CD14-positive monocyte (primary cell): ENCODE measurements at regions not wholly inside any gene's neighbourhood (a gene's known extent, or its start where the extent isn't known, plus 50 kb on each side); places are given as distances from the start of the nearest gene placed in this dataset.

Source experiments
- DNase-seq, 3 donors: peaks; one replicate each; pipeline ENCODE4 v3.0.0-alpha.2; 2011 to 2022
- H2AFZ ChIP-seq: 2 replicates; pipeline ENCODE4 v1.6.0; 2012; ENCODE audit warnings: mild to moderate bottlenecking, low read depth, low read length, inconsistent platforms; ENCODE audit not compliant: insufficient read depth, poor library complexity, severe bottlenecking
- H3K27ac ChIP-seq, 2 donors: 1 replicate in 1 of 2; 2 replicates in 1 of 2; pipeline ENCODE4 v1.5.1; 2012 to 2013; ENCODE audit warnings: low read length in 2 of 2, control low read depth in 1 of 2, inconsistent platforms in 1 of 2, low read depth in 1 of 2, mild to moderate bottlenecking in 1 of 2
- H3K27me3 ChIP-seq, 2 donors: one replicate each; pipeline versions ENCODE4 v1.6.0 to v1.6.1; 2011 to 2013; ENCODE audit warnings: low read length in 2 of 2; ENCODE audit not compliant: control insufficient read depth in 2 of 2, insufficient read depth in 2 of 2
- H3K36me3 ChIP-seq, 2 donors: replicated peaks in 1 of 2; 1 replicate in 1 of 2; 2 replicates in 1 of 2; pipeline versions ENCODE4 v1.5.1 to v1.6.1; 2012 to 2013; ENCODE audit warnings: low read length in 2 of 2, control low read depth in 1 of 2, inconsistent platforms in 1 of 2, mild to moderate bottlenecking in 1 of 2; ENCODE audit not compliant: insufficient read depth in 2 of 2, control insufficient read depth in 1 of 2
- H3K4me1 ChIP-seq, 2 donors: 1 replicate in 1 of 2; 2 replicates in 1 of 2; pipeline versions ENCODE4 v1.5.1 to v1.6.1; 2012 to 2013; ENCODE audit warnings: low read length in 2 of 2, control low read depth in 1 of 2, inconsistent platforms in 1 of 2, mild to moderate bottlenecking in 1 of 2, moderate library complexity in 1 of 2; ENCODE audit not compliant: insufficient read depth in 2 of 2, control insufficient read depth in 1 of 2
- H3K4me2 ChIP-seq: replicated peaks from 2 replicates; pipeline ENCODE3; 2012; ENCODE audit warnings: low read length, moderate library complexity, mild to moderate bottlenecking; ENCODE audit not compliant: poor library complexity, severe bottlenecking; ENCODE audit errors: extremely low read depth
- H3K4me3 ChIP-seq, 3 experiments: fragments of 200-600 bp in 1 of 3; sonication (generic) in 1 of 3; replicated peaks in 1 of 3; 1 replicate in 2 of 3; 2 replicates in 1 of 3; pipeline ENCODE4 v1.5.1; 2011 to 2013; ENCODE audit warnings: low read length in 3 of 3, mild to moderate bottlenecking in 3 of 3, control low read depth in 2 of 3, low read depth in 2 of 3, inconsistent platforms in 1 of 3, moderate library complexity in 1 of 3
- H3K79me2 ChIP-seq: 2 replicates; pipeline ENCODE4 v1.6.0; 2012; ENCODE audit warnings: mild to moderate bottlenecking, control low read depth, inconsistent platforms, low read length, moderate library complexity; ENCODE audit not compliant: insufficient read depth
- H3K9ac ChIP-seq: 2 replicates; pipeline ENCODE4 v1.6.0; 2017; ENCODE audit warnings: low read length, mild to moderate bottlenecking; ENCODE audit not compliant: insufficient read depth, poor library complexity, severe bottlenecking
- H3K9me3 ChIP-seq, 2 donors: replicated peaks in 1 of 2; 1 replicate in 1 of 2; 2 replicates in 1 of 2; pipeline versions ENCODE4 v1.5.1 to v1.6.1; 2012 to 2013; ENCODE audit warnings: low read length in 2 of 2, control low read depth in 1 of 2; ENCODE audit not compliant: control insufficient read depth in 1 of 2, insufficient read depth in 1 of 2
- H4K20me1 ChIP-seq: 2 replicates; pipeline ENCODE4 v1.6.0; 2012; ENCODE audit warnings: mild to moderate bottlenecking, low read length, control low read depth, moderate library complexity; ENCODE audit not compliant: insufficient read depth
- H3K27ac Mint-ChIP-seq, 7 donors: one replicate each; pipeline ENCODE4 v1.8.0; 2020; ENCODE audit warnings: mild to moderate bottlenecking in 7 of 7, mixed read lengths in 7 of 7, moderate library complexity in 6 of 7, inconsistent platforms in 2 of 7
- H3K27me3 Mint-ChIP-seq, 3 donors: one replicate each; pipeline ENCODE4 v1.8.0; 2021 to 2022; ENCODE audit warnings: low read depth in 3 of 3, mild to moderate bottlenecking in 3 of 3, mixed read lengths in 3 of 3, moderate library complexity in 3 of 3, inconsistent platforms in 1 of 3
- H3K36me3 Mint-ChIP-seq, 2 donors: one replicate each; pipeline ENCODE4 v1.8.0; 2020; ENCODE audit warnings: mixed read lengths in 2 of 2, inconsistent platforms in 1 of 2, mild to moderate bottlenecking in 1 of 2
- H3K4me1 Mint-ChIP-seq: one replicate; pipeline ENCODE4 v1.8.0; 2020; ENCODE audit warnings: mild to moderate bottlenecking, mixed read lengths
- H3K4me3 Mint-ChIP-seq, 2 donors: one replicate each; pipeline ENCODE4 v1.8.0; 2020; ENCODE audit warnings: mild to moderate bottlenecking in 2 of 2, mixed read lengths in 2 of 2, moderate library complexity in 1 of 2
- H3K9me3 Mint-ChIP-seq, 7 donors: one replicate each; pipeline ENCODE4 v1.8.0; 2020 to 2022; ENCODE audit warnings: mixed read lengths in 7 of 7, mild to moderate bottlenecking in 6 of 7, moderate library complexity in 6 of 7, inconsistent platforms in 2 of 7
- WGBS: methylation state at CpG from one replicate; pipeline ENCODE4 v1.1.5; 2013; ENCODE audit warnings: missing lambda C conversion rate; ENCODE audit not compliant: insufficient coverage; 5-methylcytosine and 5-hydroxymethylcytosine counted together
- intact Hi-C, 2 donors: fragments of 100-400 bp; cut with micrococcal nuclease; formaldehyde crosslinking; loops; one replicate each; pipeline versions ENCODE4 v1.15.0 to v1.15.1; 2023
- TF ChIP-seq, protein P1 (sequence below): fragments of 200-600 bp; IDR thresholded peaks from one replicate; pipeline ENCODE4 v1.8.0; 2022; ENCODE audit warnings: antibody characterized with exemption, mild to moderate bottlenecking

DNA sequence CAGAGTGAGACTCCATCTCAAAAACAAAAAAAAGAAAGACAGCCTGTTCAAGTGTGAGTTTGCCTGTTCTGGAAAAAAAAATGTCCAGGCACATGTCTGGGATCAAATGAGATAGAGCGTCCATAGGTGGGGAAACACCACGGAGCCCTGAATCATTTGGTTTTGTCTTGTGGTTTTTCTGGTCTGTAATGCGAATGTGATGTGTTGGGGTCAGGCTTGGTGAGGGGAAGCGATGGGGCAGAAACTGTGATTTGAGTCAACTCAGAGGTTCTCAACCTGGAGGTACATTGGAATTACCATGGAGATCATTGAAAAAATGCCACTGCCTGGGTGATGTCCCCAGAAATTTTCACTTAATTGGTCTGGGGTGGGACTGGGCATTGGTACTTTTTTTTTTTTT, 183.9 kb upstream of the PWP1 start:
- no peak overlapping the region for H3K27ac ChIP-seq
- DNase-seq, result no peak

DNA sequence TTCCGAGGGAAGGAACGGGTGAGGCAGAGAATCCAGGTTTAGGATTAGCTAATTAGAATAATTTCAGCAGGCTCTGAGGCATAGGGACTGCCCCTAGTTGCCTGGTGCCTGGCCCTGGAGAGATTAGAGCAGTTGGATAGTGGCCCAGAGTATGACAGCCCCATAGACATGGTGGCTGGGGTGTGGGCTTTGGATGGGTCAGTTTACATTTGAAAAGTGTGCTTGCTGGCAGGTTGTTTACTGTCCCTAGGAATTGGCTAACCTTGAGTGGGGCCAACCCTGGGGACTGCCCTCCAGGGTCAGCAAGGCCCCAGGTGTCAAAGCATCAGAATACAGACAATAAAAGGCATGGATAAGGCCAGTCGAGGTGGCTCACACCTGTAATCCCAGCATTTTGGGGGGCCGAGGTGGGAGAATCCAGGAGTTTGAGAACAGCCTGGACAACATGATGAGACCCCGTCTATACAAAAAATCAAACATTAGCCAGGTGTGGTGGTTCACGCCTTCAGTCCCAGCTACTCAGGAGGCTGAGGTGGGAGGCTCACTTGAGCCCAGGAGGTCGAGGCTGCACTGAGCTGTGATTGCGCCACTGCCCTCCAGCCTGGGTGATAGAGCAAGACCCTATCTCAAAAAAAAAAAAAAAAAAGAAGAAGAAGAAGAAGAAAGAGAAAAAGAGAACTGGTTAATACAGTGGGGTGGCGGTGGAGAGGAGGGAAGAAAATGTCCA, 182.3 kb upstream of the PWP1 start:
- H4K20me1 ChIP-seq, result no peaks in the 10 kb centered on the region
- H3K79me2 ChIP-seq, result no peaks in the 10 kb centered on the region
- no peaks in the 10 kb centered on the region for H3K27me3 ChIP-seq
- no peaks in the 10 kb centered on the region for H3K36me3 ChIP-seq
- H2AFZ ChIP-seq, result no peak overlapping the region
- Mint-ChIP-seq H3K4me3 (no peak overlapping the region), H3K4me1 (peaks cover 3% of the 10 kb centered on the region), H3K9me3 (peaks cover 0 to 2% (median 0%) of the 10 kb centered on the region in 7 donors), H3K27me3 (peaks cover 0 to 1% (median 0%) of the 10 kb centered on the region in 3 donors), H3K27ac (no peak overlapping the region), H3K36me3 (no peaks in the 10 kb centered on the region)
- intact Hi-C loops, result no loop called here
- 95% methylated on average over 6 of the region's 9 CpGs for WGBS
- H3K9ac ChIP-seq, result no peak overlapping the region
- TF ChIP-seq, protein P1, sequence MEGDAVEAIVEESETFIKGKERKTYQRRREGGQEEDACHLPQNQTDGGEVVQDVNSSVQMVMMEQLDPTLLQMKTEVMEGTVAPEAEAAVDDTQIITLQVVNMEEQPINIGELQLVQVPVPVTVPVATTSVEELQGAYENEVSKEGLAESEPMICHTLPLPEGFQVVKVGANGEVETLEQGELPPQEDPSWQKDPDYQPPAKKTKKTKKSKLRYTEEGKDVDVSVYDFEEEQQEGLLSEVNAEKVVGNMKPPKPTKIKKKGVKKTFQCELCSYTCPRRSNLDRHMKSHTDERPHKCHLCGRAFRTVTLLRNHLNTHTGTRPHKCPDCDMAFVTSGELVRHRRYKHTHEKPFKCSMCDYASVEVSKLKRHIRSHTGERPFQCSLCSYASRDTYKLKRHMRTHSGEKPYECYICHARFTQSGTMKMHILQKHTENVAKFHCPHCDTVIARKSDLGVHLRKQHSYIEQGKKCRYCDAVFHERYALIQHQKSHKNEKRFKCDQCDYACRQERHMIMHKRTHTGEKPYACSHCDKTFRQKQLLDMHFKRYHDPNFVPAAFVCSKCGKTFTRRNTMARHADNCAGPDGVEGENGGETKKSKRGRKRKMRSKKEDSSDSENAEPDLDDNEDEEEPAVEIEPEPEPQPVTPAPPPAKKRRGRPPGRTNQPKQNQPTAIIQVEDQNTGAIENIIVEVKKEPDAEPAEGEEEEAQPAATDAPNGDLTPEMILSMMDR, result no peak
- no peak overlapping the region for H3K4me3 ChIP-seq
- H3K9me3 ChIP-seq, result no peaks in the 10 kb centered on the region
- no peak for DNase-seq
- H3K27ac ChIP-seq, result no peak overlapping the region
- H3K4me2 ChIP-seq, result no peak overlapping the region
- no peaks in the 10 kb centered on the region for H3K4me1 ChIP-seq

More for the DNA sequence above, 183.9 kb upstream of the PWP1 start:
- H3K4me2 ChIP-seq, result no peak overlapping the region
- Mint-ChIP-seq H3K4me3 (no peak overlapping the region), H3K9me3 (peaks cover 0 to 3% (median 0%) of the 10 kb centered on the region in 7 donors), H3K27ac (no peak overlapping the region), H3K4me1 (peaks cover 3% of the 10 kb centered on the region), H3K27me3 (no peaks in the 10 kb centered on the region), H3K36me3 (no peaks in the 10 kb centered on the region)
- no peak overlapping the region for H3K9ac ChIP-seq
- H2AFZ ChIP-seq, result no peak overlapping the region
- intact Hi-C loops, result no loop called here
- no peaks in the 10 kb centered on the region for H3K9me3 ChIP-seq
- no peaks in the 10 kb centered on the region for H4K20me1 ChIP-seq
- TF ChIP-seq, protein P1, result no peak
- H3K4me3 ChIP-seq, result no peak overlapping the region
- H3K4me1 ChIP-seq, result no peaks in the 10 kb centered on the region
- no peaks in the 10 kb centered on the region for H3K36me3 ChIP-seq
- no peaks in the 10 kb centered on the region for H3K27me3 ChIP-seq
- H3K79me2 ChIP-seq, result no peaks in the 10 kb centered on the region
- 36% methylated on average over 4 of the region's 4 CpGs for WGBS
